ENCODE measurements at regions not wholly inside any gene's neighbourhood (a gene's known extent, or its start where the extent isn't known, plus 50 kb on each side); places are given as distances from the start of the nearest gene placed in this dataset.

GRCh38 chr6:66896415-66896814, 1189.4 kb upstream of the EYS start:
- WGBS, 2 donors, result 89% methylated on average over 5 of the region's 5 CpGs
- ATAC-seq (ENCODE audit: low FRiP score) (no peak), DNase-seq (no peak)
- no peak overlapping the region for H3K4me3 ChIP-seq (ENCODE audit: low read length in 2 of 2)
- intact Hi-C loops (cut with DNase I), result no loop called here
- H3K27me3 ChIP-seq (ENCODE audit: control insufficient read depth in 1 of 2, insufficient read depth in 2 of 2, low read length in 1 of 2), result no peaks in the 10 kb centered on the region
- peaks cover 5% of the 10 kb centered on the region for H3K9me3 ChIP-seq (ENCODE audit: control insufficient read depth, low read length)
- no peaks in the 10 kb centered on the region for H3K4me1 ChIP-seq (ENCODE audit: control insufficient read depth in 1 of 2, insufficient read depth in 2 of 2, low read length in 2 of 2)
- H3K27ac ChIP-seq (ENCODE audit: low read depth in 1 of 2, low read length in 2 of 2), result no peak overlapping the region
- H3K36me3 ChIP-seq (ENCODE audit: control insufficient read depth in 1 of 2, insufficient read depth in 2 of 2, low read length in 1 of 2), result no peaks in the 10 kb centered on the region

DNA sequence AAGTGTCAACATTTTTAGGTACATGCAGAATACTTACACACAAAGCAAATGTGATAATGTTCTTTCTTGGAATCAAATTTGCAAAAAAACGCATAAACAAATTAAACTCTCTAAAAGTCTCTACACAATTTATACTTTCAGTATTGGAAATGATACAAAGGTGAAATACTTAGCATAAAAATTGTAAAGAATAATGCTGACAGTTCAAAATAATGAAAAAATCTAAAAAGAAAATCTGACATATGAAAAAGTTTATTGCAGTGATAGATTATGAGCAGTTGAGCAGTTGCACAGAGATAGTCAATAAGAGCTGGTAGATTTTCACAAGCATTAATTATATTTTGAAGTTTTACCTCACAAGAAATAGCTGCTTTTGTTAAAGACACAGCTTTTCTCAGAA, 1176.4 kb upstream of the EYS start:
- Histone ChIP-seq H3K27ac (ENCODE audit: low read depth in 1 of 2, low read length in 2 of 2) (no peak overlapping the region), H3K4me1 (ENCODE audit: control insufficient read depth in 1 of 2, insufficient read depth in 2 of 2, low read length in 2 of 2) (no peaks in the 10 kb centered on the region), H3K36me3 (ENCODE audit: control insufficient read depth in 1 of 2, insufficient read depth in 2 of 2, low read length in 1 of 2) (no peaks in the 10 kb centered on the region), H3K4me3 (ENCODE audit: low read length in 2 of 2) (no peak overlapping the region), H3K27me3 (ENCODE audit: control insufficient read depth in 1 of 2, insufficient read depth in 2 of 2, low read length in 1 of 2) (no peaks in the 10 kb centered on the region), H3K9me3 (ENCODE audit: control insufficient read depth, low read length) (peaks cover 3% of the 10 kb centered on the region)
- 90 to 91% methylated on average over 1 of the region's 1 CpG for WGBS, 2 donors
- DNase-seq (no peak), ATAC-seq (ENCODE audit: low FRiP score) (no peak)
- intact Hi-C loops (cut with DNase I), result no loop called here

DNA sequence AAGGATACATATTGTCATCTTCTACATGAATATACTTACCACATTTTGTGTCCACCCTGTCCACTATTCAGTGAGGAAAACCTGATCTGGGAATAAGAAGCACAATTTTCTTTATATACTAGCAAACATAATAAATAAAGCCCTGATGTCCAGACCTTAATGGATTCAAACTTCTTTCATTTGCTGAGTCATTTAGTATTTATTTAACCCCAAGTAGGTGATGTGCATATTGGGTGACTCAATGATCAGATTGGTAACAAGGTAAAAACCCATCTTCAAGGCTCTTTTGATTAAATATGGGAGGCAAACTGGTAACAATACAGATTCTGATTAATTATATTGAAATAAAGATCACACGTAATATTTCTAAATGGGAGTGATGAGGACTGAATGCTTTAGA, 1159.8 kb upstream of the EYS start:
- no peaks in the 10 kb centered on the region for H3K9me3 ChIP-seq (ENCODE audit: control insufficient read depth, low read length)
- DNase-seq (no peak), ATAC-seq (ENCODE audit: low FRiP score) (no peak)
- WGBS, 2 donors, result 88 to 96% methylated on average over 1 of the region's 1 CpG
- intact Hi-C loops (cut with DNase I), result no loop called here
- no peaks in the 10 kb centered on the region for H3K27me3 ChIP-seq (ENCODE audit: control insufficient read depth in 1 of 2, insufficient read depth in 2 of 2, low read length in 1 of 2)
- no peaks in the 10 kb centered on the region for H3K36me3 ChIP-seq (ENCODE audit: control insufficient read depth in 1 of 2, insufficient read depth in 2 of 2, low read length in 1 of 2)
- no peak overlapping the region for H3K4me3 ChIP-seq (ENCODE audit: low read length in 2 of 2)
- H3K4me1 ChIP-seq (ENCODE audit: control insufficient read depth in 1 of 2, insufficient read depth in 2 of 2, low read length in 2 of 2), result no peaks in the 10 kb centered on the region
- no peak overlapping the region for H3K27ac ChIP-seq (ENCODE audit: low read depth in 1 of 2, low read length in 2 of 2)

GRCh38 chr6:66865771-66866170, 1158.7 kb upstream of the EYS start:
- no peak overlapping the region for H3K4me3 ChIP-seq (ENCODE audit: low read length in 2 of 2)
- ATAC-seq (ENCODE audit: low FRiP score) (no peak), DNase-seq (no peak)
- intact Hi-C loops (cut with DNase I), result no loop called here
- H3K4me1 ChIP-seq (ENCODE audit: control insufficient read depth in 1 of 2, insufficient read depth in 2 of 2, low read length in 2 of 2), result no peaks in the 10 kb centered on the region
- no peaks in the 10 kb centered on the region for H3K36me3 ChIP-seq (ENCODE audit: control insufficient read depth in 1 of 2, insufficient read depth in 2 of 2, low read length in 1 of 2)
- no peaks in the 10 kb centered on the region for H3K27me3 ChIP-seq (ENCODE audit: control insufficient read depth in 1 of 2, insufficient read depth in 2 of 2, low read length in 1 of 2)
- no peak overlapping the region for H3K27ac ChIP-seq (ENCODE audit: low read depth in 1 of 2, low read length in 2 of 2)
- H3K9me3 ChIP-seq (ENCODE audit: control insufficient read depth, low read length), result no peaks in the 10 kb centered on the region

GRCh38 chr6:66861007-66861541, 1154.0 kb upstream of the EYS start:
- ATAC-seq (ENCODE audit: low FRiP score), result no peak
- no peaks in the 10 kb centered on the region for H3K36me3 ChIP-seq (ENCODE audit: control insufficient read depth in 1 of 2, insufficient read depth in 2 of 2, low read length in 1 of 2)
- intact Hi-C loops (cut with DNase I), result no loop called here
- 36 to 45% methylated on average over 2 of the region's 2 CpGs for WGBS, 2 donors
- H3K4me3 ChIP-seq (ENCODE audit: low read length in 2 of 2), result no peak overlapping the region
- H3K27ac ChIP-seq (ENCODE audit: low read depth in 1 of 2, low read length in 2 of 2), result no peak overlapping the region
- no peak for DNase-seq
- H3K27me3 ChIP-seq (ENCODE audit: control insufficient read depth in 1 of 2, insufficient read depth in 2 of 2, low read length in 1 of 2), result no peaks in the 10 kb centered on the region
- H3K4me1 ChIP-seq (ENCODE audit: control insufficient read depth in 1 of 2, insufficient read depth in 2 of 2, low read length in 2 of 2), result no peaks in the 10 kb centered on the region
- no peaks in the 10 kb centered on the region for H3K9me3 ChIP-seq (ENCODE audit: control insufficient read depth, low read length)

DNA sequence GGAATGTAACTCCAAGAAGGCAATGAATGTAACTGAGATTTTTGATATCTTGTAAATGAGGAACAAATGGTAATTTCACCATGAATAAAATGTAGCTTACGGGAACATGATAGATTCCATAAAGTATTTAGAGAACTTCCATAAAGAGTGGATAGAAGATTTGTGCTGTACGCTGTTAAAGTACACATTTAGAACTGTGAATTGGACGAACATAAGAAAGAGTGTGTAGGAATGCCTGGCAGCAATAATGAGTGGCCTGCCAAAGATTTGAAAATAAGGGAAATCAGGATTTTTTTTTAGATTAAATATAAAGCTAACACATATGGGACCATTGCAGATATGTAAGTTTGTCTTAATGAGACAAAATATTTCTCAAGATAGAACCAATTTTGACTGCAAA, 1153.3 kb upstream of the EYS start:
- intact Hi-C loops (cut with DNase I), result no loop called here
- 44 to 55% methylated on average over 3 of the region's 3 CpGs for WGBS, 2 donors
- no peaks in the 10 kb centered on the region for H3K27me3 ChIP-seq (ENCODE audit: control insufficient read depth in 1 of 2, insufficient read depth in 2 of 2, low read length in 1 of 2)
- H3K4me1 ChIP-seq (ENCODE audit: control insufficient read depth in 1 of 2, insufficient read depth in 2 of 2, low read length in 2 of 2), result no peaks in the 10 kb centered on the region
- no peak for DNase-seq
- H3K4me3 ChIP-seq (ENCODE audit: low read length in 2 of 2), result no peak overlapping the region
- H3K36me3 ChIP-seq (ENCODE audit: control insufficient read depth in 1 of 2, insufficient read depth in 2 of 2, low read length in 1 of 2), result no peaks in the 10 kb centered on the region
- H3K27ac ChIP-seq (ENCODE audit: low read depth in 1 of 2, low read length in 2 of 2), result no peak overlapping the region
- ATAC-seq (ENCODE audit: low FRiP score), result no peak
- H3K9me3 ChIP-seq (ENCODE audit: control insufficient read depth, low read length), result no peaks in the 10 kb centered on the region

DNA sequence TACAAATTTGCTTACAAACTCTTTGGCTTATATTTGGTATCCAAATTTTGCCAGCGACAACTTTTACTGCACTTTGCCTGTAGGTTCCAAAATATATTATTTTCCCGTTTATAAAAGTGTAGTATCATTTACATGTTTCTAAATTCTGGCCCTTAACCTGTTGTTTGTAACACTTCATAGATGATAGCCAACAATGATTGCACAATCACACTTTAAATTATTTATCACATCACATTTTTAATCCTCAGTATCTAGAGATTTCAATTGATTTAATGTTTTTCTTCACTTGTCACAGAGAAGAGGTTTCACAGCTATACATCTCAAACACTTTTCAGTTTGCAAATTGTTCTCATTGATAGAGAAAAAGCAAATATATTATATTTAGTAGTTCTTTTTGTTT, 1151.2 kb upstream of the EYS start:
- no peak overlapping the region for H3K27ac ChIP-seq (ENCODE audit: low read depth in 1 of 2, low read length in 2 of 2)
- 37 to 40% methylated on average over 2 of the region's 2 CpGs for WGBS, 2 donors
- ATAC-seq (ENCODE audit: low FRiP score) (no peak), DNase-seq (no peak)
- H3K36me3 ChIP-seq (ENCODE audit: control insufficient read depth in 1 of 2, insufficient read depth in 2 of 2, low read length in 1 of 2), result no peaks in the 10 kb centered on the region
- intact Hi-C loops (cut with DNase I), result no loop called here
- no peak overlapping the region for H3K4me3 ChIP-seq (ENCODE audit: low read length in 2 of 2)
- no peaks in the 10 kb centered on the region for H3K27me3 ChIP-seq (ENCODE audit: control insufficient read depth in 1 of 2, insufficient read depth in 2 of 2, low read length in 1 of 2)
- H3K9me3 ChIP-seq (ENCODE audit: control insufficient read depth, low read length), result no peaks in the 10 kb centered on the region
- no peaks in the 10 kb centered on the region for H3K4me1 ChIP-seq (ENCODE audit: control insufficient read depth in 1 of 2, insufficient read depth in 2 of 2, low read length in 2 of 2)

- DNase-seq (no peak), ATAC-seq (ENCODE audit: low FRiP score) (no peak)
- Histone ChIP-seq H3K27me3 (ENCODE audit: control insufficient read depth in 1 of 2, insufficient read depth in 2 of 2, low read length in 1 of 2) (no peaks in the 10 kb centered on the region), H3K36me3 (ENCODE audit: control insufficient read depth in 1 of 2, insufficient read depth in 2 of 2, low read length in 1 of 2) (no peaks in the 10 kb centered on the region), H3K9me3 (ENCODE audit: control insufficient read depth, low read length) (no peaks in the 10 kb centered on the region), H3K4me3 (ENCODE audit: low read length in 2 of 2) (no peak overlapping the region), H3K27ac (ENCODE audit: low read depth in 1 of 2, low read length in 2 of 2) (no peak overlapping the region), H3K4me1 (ENCODE audit: control insufficient read depth in 1 of 2, insufficient read depth in 2 of 2, low read length in 2 of 2) (no peaks in the 10 kb centered on the region)
- intact Hi-C loops (cut with DNase I), result no loop called here
These were observed 1147.0 kb upstream of the EYS start for GRCh38 chr6:66854014-66854413.

DNA sequence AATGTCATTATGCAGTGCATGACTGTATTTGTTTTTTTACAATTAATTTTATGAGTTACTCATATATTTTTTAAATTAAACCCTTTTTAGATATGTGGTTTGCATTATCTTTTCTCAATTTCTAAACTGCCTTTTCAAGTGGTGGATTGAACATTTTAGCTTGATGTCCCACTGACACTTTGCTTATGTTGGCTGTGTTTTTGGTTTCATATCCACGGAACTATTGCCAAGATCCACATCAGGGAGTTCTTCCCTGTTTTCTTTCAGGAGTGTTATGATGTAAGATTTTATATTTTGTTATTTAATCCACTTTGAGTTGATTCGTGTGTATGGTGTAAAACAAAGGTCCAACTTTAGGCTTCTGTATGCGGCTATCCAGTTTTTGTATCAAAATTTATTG, 1144.9 kb upstream of the EYS start:
- H3K27me3 ChIP-seq (ENCODE audit: control insufficient read depth in 1 of 2, insufficient read depth in 2 of 2, low read length in 1 of 2), result no peaks in the 10 kb centered on the region
- H3K9me3 ChIP-seq (ENCODE audit: control insufficient read depth, low read length), result no peaks in the 10 kb centered on the region
- no peaks in the 10 kb centered on the region for H3K36me3 ChIP-seq (ENCODE audit: control insufficient read depth in 1 of 2, insufficient read depth in 2 of 2, low read length in 1 of 2)
- DNase-seq (no peak), ATAC-seq (ENCODE audit: low FRiP score) (no peak)
- no peak overlapping the region for H3K4me3 ChIP-seq (ENCODE audit: low read length in 2 of 2)
- intact Hi-C loops (cut with DNase I), result no loop called here
- 5% methylated on average over 3 of the region's 3 CpGs for WGBS, 2 donors
- H3K4me1 ChIP-seq (ENCODE audit: control insufficient read depth in 1 of 2, insufficient read depth in 2 of 2, low read length in 2 of 2), result no peaks in the 10 kb centered on the region
- H3K27ac ChIP-seq (ENCODE audit: low read depth in 1 of 2, low read length in 2 of 2), result no peak overlapping the region

All from aorta (tissue), 5 donors.